CD4-positive, alpha-beta memory T cell (primary cell): ENCODE measurements at regions not wholly inside any gene's neighbourhood (a gene's known extent, or its start where the extent isn't known, plus 50 kb on each side); places are given as distances from the start of the nearest gene placed in this dataset.

ENCODE experiments used
- CTCF ChIA-PET: fragments of 350-600 bp; sonication (Branson Sonifier 250); formaldehyde crosslinking; loops from one replicate; lab custom pipeline; 2021; ENCODE audit warnings: inconsistent platforms; ENCODE audit not compliant: partially characterized antibody; lab: Charles Lee
- POLR2A ChIA-PET: fragments of 350-600 bp; sonication (Branson Sonifier 250); formaldehyde crosslinking; loops from one replicate; lab custom pipeline; 2021; ENCODE audit not compliant: partially characterized antibody; lab: Charles Lee
- DNase-seq, 5 donors: peaks; one replicate each; pipeline versions ENCODE4 v3.0.0 to v3.0.0-alpha.2; 2020 to 2022; ENCODE audit warnings: mixed read lengths in 1 of 5
- H3K27ac ChIP-seq: one replicate; pipeline ENCODE4 v1.7.0; 2013; ENCODE audit warnings: low read depth, low read length
- H3K27me3 ChIP-seq: 2 replicates; pipeline ENCODE4 v1.7.0; 2013; ENCODE audit warnings: mild to moderate bottlenecking, low read length, moderate library complexity; ENCODE audit not compliant: insufficient read depth
- H3K36me3 ChIP-seq: 2 replicates; pipeline ENCODE4 v1.7.0; 2013; ENCODE audit warnings: mild to moderate bottlenecking, low read length, moderate library complexity; ENCODE audit not compliant: insufficient read depth
- H3K4me1 ChIP-seq: 2 replicates; pipeline ENCODE4 v1.7.0; 2013; ENCODE audit warnings: mild to moderate bottlenecking, low read length, moderate library complexity; ENCODE audit not compliant: insufficient read depth
- H3K4me3 ChIP-seq, 2 donors: one replicate each; pipeline ENCODE4 v1.7.0; 2013; ENCODE audit warnings: low read length in 2 of 2, mild to moderate bottlenecking in 1 of 2
- H3K9me3 ChIP-seq, 2 donors: one replicate each; pipeline ENCODE4 v1.7.0; 2013; ENCODE audit warnings: low read length in 2 of 2, control low read depth in 1 of 2; ENCODE audit not compliant: control insufficient read depth in 1 of 2
- H3K27ac Mint-ChIP-seq, 7 donors: one replicate each; pipeline ENCODE4 v1.8.0; 2020 to 2021; ENCODE audit warnings: mixed read lengths in 7 of 7, mild to moderate bottlenecking in 6 of 7, inconsistent platforms in 3 of 7, moderate library complexity in 3 of 7
- H3K27me3 Mint-ChIP-seq, 2 donors: one replicate each; pipeline ENCODE4 v1.8.0; 2020 to 2021; ENCODE audit warnings: mixed read lengths in 2 of 2
- H3K36me3 Mint-ChIP-seq, 2 donors: one replicate each; pipeline ENCODE4 v1.8.0; 2020 to 2021; ENCODE audit warnings: mixed read lengths in 2 of 2, inconsistent platforms in 1 of 2, mild to moderate bottlenecking in 1 of 2
- H3K4me1 Mint-ChIP-seq, 4 donors: one replicate each; pipeline ENCODE4 v1.8.0; 2020 to 2021; ENCODE audit warnings: mixed read lengths in 4 of 4, mild to moderate bottlenecking in 1 of 4
- H3K4me3 Mint-ChIP-seq, 8 donors: one replicate each; pipeline ENCODE4 v1.8.0; 2020 to 2021; ENCODE audit warnings: mixed read lengths in 8 of 8, mild to moderate bottlenecking in 7 of 8, moderate library complexity in 6 of 8, inconsistent platforms in 3 of 8
- H3K9me3 Mint-ChIP-seq, 8 donors: one replicate each; pipeline ENCODE4 v1.8.0; 2020 to 2021; ENCODE audit warnings: mixed read lengths in 8 of 8, mild to moderate bottlenecking in 5 of 8, inconsistent platforms in 3 of 8, moderate library complexity in 1 of 8
- intact Hi-C: fragments of 100-400 bp; cut with micrococcal nuclease; formaldehyde crosslinking; loops from one replicate; pipeline ENCODE4 v1.15.1; 2023

DNA sequence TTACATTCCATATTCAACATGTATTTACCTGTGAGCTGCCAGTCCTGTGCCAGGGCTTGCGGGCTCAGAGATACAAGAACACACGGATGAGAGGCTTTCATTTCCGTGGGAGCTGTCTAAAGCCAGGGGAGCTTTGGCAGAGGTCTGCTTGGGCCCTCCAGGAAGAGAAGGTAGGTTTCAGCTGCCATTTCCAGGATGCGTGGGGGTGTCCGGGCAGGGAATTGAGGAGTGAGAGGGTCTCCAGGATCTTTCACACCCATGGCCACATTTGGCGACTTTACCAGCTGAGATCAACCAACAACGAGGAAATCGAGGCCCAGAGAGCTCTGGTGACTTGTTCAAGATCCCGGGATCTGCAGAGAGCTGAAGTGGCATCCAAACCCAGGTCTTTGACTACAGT, 119.6 kb downstream of the BUD13 start:
- ChIA-PET POLR2A (no interaction called here), CTCF (no interaction called here)
- Mint-ChIP-seq H3K36me3 (peaks cover 0 to 5% of the 10 kb centered on the region in 2 donors), H3K27me3 (peaks cover 0 to 14% of the 10 kb centered on the region in 2 donors), H3K4me1 (peaks cover 0 to 4% (median 0%) of the 10 kb centered on the region in 4 donors), H3K4me3 (no peak overlapping the region), H3K27ac (no peak overlapping the region), H3K9me3 (peaks cover 1 to 17% (median 8%) of the 10 kb centered on the region in 8 donors)
- H3K27ac ChIP-seq = no peak overlapping the region
- H3K4me3 ChIP-seq = no peak overlapping the region
- intact Hi-C loops = no loop called here
- no peaks in the 10 kb centered on the region for H3K36me3 ChIP-seq
- no peaks in the 10 kb centered on the region for H3K9me3 ChIP-seq
- H3K27me3 ChIP-seq = no peaks in the 10 kb centered on the region
- DNase-seq = no peak
- no peaks in the 10 kb centered on the region for H3K4me1 ChIP-seq

DNA sequence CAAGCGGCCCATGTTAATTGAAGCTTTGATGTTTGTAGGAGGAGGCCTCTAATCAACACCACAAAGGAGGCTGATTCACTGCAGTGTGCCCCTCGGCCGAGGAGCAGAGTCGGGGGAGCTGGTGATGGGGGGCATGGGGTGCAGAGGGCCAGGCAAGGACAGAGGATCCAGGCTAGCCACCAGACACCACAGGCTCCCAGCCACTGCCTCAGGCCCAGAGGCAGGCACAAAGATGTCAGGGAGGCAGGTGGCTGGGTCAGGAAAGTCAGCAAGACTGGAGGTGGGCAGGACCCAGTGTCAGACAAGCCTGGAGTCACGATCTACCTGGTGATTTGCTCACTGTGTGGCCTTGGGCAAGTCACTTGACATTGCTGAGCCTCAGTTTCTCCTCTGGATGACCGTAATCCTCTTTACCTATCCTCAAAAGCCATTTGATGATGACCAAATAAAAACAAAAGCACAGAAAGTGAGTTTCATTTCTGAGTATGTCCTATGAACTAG, 121.0 kb downstream of the BUD13 start:
- peaks cover 0 to 5% of the 10 kb centered on the region in 2 donors for H3K36me3 Mint-ChIP-seq
- peaks cover 1 to 17% (median 8%) of the 10 kb centered on the region in 8 donors for H3K9me3 Mint-ChIP-seq
- no peak overlapping the region for H3K27ac ChIP-seq
- H3K27me3 ChIP-seq = no peaks in the 10 kb centered on the region
- H3K4me1 ChIP-seq = no peaks in the 10 kb centered on the region
- ChIA-PET CTCF (no interaction called here), POLR2A (no interaction called here)
- intact Hi-C loops = no loop called here
- H3K4me1 Mint-ChIP-seq = peaks cover 0 to 4% (median 0%) of the 10 kb centered on the region in 4 donors
- H3K4me3 Mint-ChIP-seq = no peak overlapping the region
- DNase-seq = no peak
- no peak overlapping the region for H3K27ac Mint-ChIP-seq
- H3K9me3 ChIP-seq = no peaks in the 10 kb centered on the region
- H3K4me3 ChIP-seq = no peak overlapping the region
- no peaks in the 10 kb centered on the region for H3K36me3 ChIP-seq
- H3K27me3 Mint-ChIP-seq = peaks cover 0 to 8% of the 10 kb centered on the region in 2 donors

DNA sequence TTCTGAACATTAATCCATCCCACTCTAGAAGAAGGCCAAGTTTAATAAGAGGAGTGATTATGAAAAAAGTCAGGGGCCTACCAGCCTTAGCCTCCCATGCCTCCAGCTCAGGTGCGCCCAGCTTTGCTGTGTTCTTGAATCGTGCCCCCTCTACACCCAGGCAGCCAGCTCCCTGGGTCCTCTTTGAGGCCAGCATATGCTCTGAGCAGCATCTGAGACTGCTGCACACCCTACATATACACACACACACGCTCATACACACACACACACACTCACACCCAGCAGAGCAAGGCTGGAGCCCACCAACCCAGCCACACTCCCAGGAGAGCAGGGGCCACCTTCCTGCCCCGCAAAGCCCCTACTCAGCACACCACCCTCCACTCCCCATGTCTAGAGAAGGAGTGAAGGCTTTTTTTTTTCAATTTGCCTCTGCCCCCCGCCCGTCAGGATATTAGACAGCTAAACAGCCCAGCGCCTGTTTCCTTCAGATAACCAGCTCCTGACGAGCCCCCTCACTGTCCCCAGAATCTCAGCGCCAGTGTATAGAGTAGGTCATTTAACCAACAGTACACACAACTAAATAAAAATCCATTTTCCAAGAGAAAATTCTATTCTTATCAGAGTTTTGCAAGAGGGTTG, 121.6 kb downstream of the BUD13 start:
- POLR2A ChIA-PET = no interaction called here
- Mint-ChIP-seq H3K27me3 (peaks cover 0 to 8% of the 10 kb centered on the region in 2 donors), H3K4me1 (peaks cover 0 to 4% (median 0%) of the 10 kb centered on the region in 4 donors), H3K27ac (no peak overlapping the region), H3K4me3 (no peak overlapping the region), H3K9me3 (peaks cover 1 to 16% (median 8%) of the 10 kb centered on the region in 8 donors), H3K36me3 (peaks cover 0 to 5% of the 10 kb centered on the region in 2 donors)
- Histone ChIP-seq H3K27me3 (no peaks in the 10 kb centered on the region), H3K4me1 (no peaks in the 10 kb centered on the region), H3K36me3 (no peaks in the 10 kb centered on the region), H3K4me3 (no peak overlapping the region), H3K27ac (no peak overlapping the region), H3K9me3 (no peaks in the 10 kb centered on the region)
- intact Hi-C loops = no loop called here
- DNase-seq = no peak
- CTCF ChIA-PET = no interaction called here

DNA sequence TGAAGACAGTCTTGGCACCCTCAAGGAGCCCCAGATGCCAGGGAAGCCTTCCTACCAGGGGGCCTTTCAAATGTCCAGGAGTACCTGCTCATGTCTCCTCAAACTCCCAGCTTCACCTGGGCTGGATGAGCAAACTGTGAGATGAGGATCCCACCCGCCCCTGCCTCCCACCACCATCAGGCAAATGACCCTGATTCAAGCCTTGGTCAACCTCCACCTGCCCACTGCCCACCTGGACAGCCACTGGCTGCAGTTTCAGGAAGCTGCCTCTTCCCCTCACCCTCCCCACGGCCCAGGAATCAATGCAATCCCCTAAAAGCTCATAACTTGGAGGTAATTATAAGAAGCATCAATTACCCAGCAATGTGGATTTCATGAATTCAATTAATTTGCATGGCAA, 122.7 kb downstream of the BUD13 start:
- CTCF ChIA-PET = no interaction called here

DNA sequence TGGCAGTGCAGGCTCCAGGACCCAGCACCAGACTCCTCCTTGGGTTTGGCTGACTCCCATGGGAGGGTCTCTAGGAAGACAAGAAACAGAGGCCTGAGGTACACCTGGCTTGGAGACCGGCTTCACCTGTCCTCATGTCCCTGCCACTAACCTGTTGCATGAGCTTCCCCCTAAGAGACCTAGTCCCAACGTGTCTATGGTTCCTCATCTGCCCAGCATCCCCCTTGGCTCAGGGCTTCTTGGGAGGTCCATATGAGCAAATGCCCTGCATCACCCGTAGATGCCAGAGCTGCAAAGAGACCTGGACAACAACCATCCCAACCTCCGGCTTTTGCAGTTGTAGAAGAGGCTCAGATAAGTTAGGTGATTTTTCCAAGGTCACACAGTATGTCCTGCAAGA, 123.5 kb downstream of the BUD13 start:
- Mint-ChIP-seq H3K9me3 (peaks cover 0 to under 1% (median 0%) of the 10 kb centered on the region in 8 donors), H3K27ac (no peak overlapping the region), H3K36me3 (no peaks in the 10 kb centered on the region), H3K4me1 (peaks cover 0 to 4% (median 0%) of the 10 kb centered on the region in 4 donors), H3K27me3 (peaks cover 2 to 6% of the 10 kb centered on the region in 2 donors), H3K4me3 (no peak overlapping the region)
- Histone ChIP-seq H3K4me3 (no peak overlapping the region), H3K4me1 (no peaks in the 10 kb centered on the region), H3K36me3 (no peaks in the 10 kb centered on the region), H3K27me3 (no peaks in the 10 kb centered on the region), H3K9me3 (no peaks in the 10 kb centered on the region), H3K27ac (no peak overlapping the region)
- DNase-seq = no peak
- POLR2A ChIA-PET = no interaction called here
- intact Hi-C loops = no loop called here
- CTCF ChIA-PET = no interaction called here

More for the DNA sequence above, 122.7 kb downstream of the BUD13 start:
- H3K4me3 Mint-ChIP-seq = no peak overlapping the region
- intact Hi-C loops = no loop called here
- Histone ChIP-seq H3K9me3 (no peaks in the 10 kb centered on the region), H3K36me3 (no peaks in the 10 kb centered on the region), H3K4me3 (no peak overlapping the region), H3K4me1 (no peaks in the 10 kb centered on the region), H3K27ac (no peak overlapping the region), H3K27me3 (no peaks in the 10 kb centered on the region)
- POLR2A ChIA-PET = no interaction called here
- no peak overlapping the region for H3K27ac Mint-ChIP-seq
- no peaks in the 10 kb centered on the region for H3K36me3 Mint-ChIP-seq
- DNase-seq = no peak
- peaks cover 0 to 4% (median 0%) of the 10 kb centered on the region in 4 donors for H3K4me1 Mint-ChIP-seq
- H3K27me3 Mint-ChIP-seq = peaks cover 0 to 8% of the 10 kb centered on the region in 2 donors
- H3K9me3 Mint-ChIP-seq = peaks cover 1 to 7% (median 4%) of the 10 kb centered on the region in 8 donors

DNA sequence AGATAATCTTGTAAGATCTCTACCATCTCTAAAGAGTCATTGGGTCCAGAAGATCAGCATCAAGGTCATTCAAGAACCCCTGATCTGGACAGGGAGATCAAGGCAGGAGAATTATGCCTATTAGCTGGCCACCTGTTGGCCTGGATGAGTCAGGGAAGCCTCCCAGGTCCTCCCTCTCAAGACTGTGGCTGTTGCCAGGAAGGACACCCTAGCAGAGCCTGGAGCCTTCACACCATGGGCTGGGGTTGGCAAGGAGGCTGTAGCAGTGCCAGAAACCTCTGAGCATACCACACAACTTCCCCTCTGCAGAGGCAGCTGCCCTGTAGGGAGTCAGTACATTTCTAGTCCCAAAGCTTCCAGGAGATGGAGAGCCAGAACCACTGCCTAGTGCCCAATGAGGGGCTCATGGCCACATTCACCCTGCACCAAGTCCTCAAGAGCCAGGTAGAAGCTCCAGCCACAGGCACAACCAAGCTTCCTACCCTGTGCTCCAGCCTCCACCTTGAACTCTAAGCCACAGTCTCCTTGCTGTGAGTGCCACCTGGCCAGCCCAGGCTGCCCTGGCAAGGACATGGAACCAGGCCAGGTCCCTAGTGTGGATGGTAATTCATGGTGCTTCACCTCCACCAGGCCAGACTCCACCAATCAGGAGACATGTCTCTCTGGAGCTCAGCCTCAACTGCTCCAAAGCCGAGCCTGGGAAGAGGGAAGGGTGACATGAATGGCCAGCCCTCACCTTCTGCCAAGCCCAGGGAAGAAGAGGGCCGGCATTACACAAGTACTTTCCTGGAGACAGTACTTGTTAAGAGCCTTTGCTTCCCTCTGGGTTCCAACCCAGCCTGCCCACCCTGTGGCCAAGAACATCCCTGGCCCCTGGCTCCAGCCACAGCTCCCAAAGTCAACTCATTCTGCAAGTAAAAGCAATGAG, 124.3 kb downstream of the BUD13 start:
- H3K9me3 ChIP-seq = no peaks in the 10 kb centered on the region
- no peaks in the 10 kb centered on the region for H3K27me3 ChIP-seq
- peaks cover 0 to 4% (median 0%) of the 10 kb centered on the region in 4 donors for H3K4me1 Mint-ChIP-seq
- ChIA-PET CTCF (no interaction called here), POLR2A (no interaction called here)
- no peaks in the 10 kb centered on the region for H3K36me3 ChIP-seq
- H3K4me3 ChIP-seq = no peak overlapping the region
- no peaks in the 10 kb centered on the region for H3K4me1 ChIP-seq
- no peaks in the 10 kb centered on the region for H3K36me3 Mint-ChIP-seq
- H3K9me3 Mint-ChIP-seq = no peaks in the 10 kb centered on the region
- intact Hi-C loops = no loop called here
- no peak overlapping the region for H3K4me3 Mint-ChIP-seq
- H3K27ac Mint-ChIP-seq = no peak overlapping the region
- DNase-seq = no peak
- H3K27me3 Mint-ChIP-seq = peaks cover 4 to 6% of the 10 kb centered on the region in 2 donors
- no peak overlapping the region for H3K27ac ChIP-seq
